Kidney epithelial cell (primary cell): ENCODE measurements at regions not wholly inside any gene's neighbourhood (a gene's known extent, or its start where the extent isn't known, plus 50 kb on each side); places are given as distances from the start of the nearest gene placed in this dataset.
"Not testable (repeated sequence)": the region's sequence is repeated elsewhere in the genome, so short reads cannot be mapped to it uniquely, and the experiment has no call there.

Experiments used
- DNase-seq: peaks from one replicate; pipeline ENCODE4 v3.0.0-alpha.2; 2010; ENCODE audit warnings: low read depth
- H3K27me3 ChIP-seq: 2 replicates; pipeline ENCODE4 v1.6.0; 2011; ENCODE audit warnings: low read length; ENCODE audit not compliant: control insufficient read depth, insufficient read depth
- H3K36me3 ChIP-seq: 2 replicates; pipeline ENCODE4 v1.5.1; 2011; ENCODE audit warnings: low read length; ENCODE audit not compliant: control insufficient read depth, insufficient read depth
- H3K4me3 ChIP-seq: 2 replicates; pipeline ENCODE4 v1.5.1; 2011; ENCODE audit warnings: low read depth, mild to moderate bottlenecking, control low read depth, low read length
- CTCF ChIP-seq: IDR thresholded peaks from 2 replicates; pipeline ENCODE4 v1.5.1; 2011; ENCODE audit warnings: mild to moderate bottlenecking, moderate library complexity, low read length, control low read depth, inconsistent platforms; ENCODE audit not compliant: insufficient read depth, poor library complexity, severe bottlenecking

- Histone ChIP-seq H3K27me3 (no peaks in the 10 kb centered on the region), H3K36me3 (no peaks in the 10 kb centered on the region), H3K4me3 (no peak overlapping the region)
- DNase-seq = no peak
- TF ChIP-seq CTCF = no peak
These were observed 222.0 kb downstream of the PYDC2 start for GRCh38 chr3:191682961-191683360.

- Histone ChIP-seq H3K27me3 (no peaks in the 10 kb centered on the region), H3K4me3 (no peak overlapping the region), H3K36me3 (no peaks in the 10 kb centered on the region)
- no peak for TF ChIP-seq CTCF
- DNase-seq = no peak
These were observed 225.7 kb downstream of the PYDC2 start for GRCh38 chr3:191686626-191687025.

- no peaks in the 10 kb centered on the region for H3K36me3 ChIP-seq
- DNase-seq = no peak
- no peaks in the 10 kb centered on the region for H3K27me3 ChIP-seq
- H3K4me3 ChIP-seq = no peak overlapping the region
- TF ChIP-seq CTCF = no peak
These were observed 227.9 kb downstream of the PYDC2 start for GRCh38 chr3:191688756-191689433.

- not testable (repeated sequence) for H3K27me3 ChIP-seq
These were observed 230.2 kb downstream of the PYDC2 start for GRCh38 chr3:191691184-191691583.

GRCh38 chr3:191695131-191695814 is 234.3 kb downstream of the PYDC2 start:
- H3K4me3 ChIP-seq = no peak overlapping the region
- no peak for DNase-seq
- no peaks in the 10 kb centered on the region for H3K27me3 ChIP-seq
- no peaks in the 10 kb centered on the region for H3K36me3 ChIP-seq
- TF ChIP-seq CTCF = no peak

More at GRCh38 chr3:191691184-191691583, 230.2 kb downstream of the PYDC2 start:
- not testable (repeated sequence) for H3K36me3 ChIP-seq, H3K4me3 ChIP-seq, DNase-seq

- no peak overlapping the region for H3K4me3 ChIP-seq
- TF ChIP-seq CTCF = no peak
- no peaks in the 10 kb centered on the region for H3K36me3 ChIP-seq
- H3K27me3 ChIP-seq = no peaks in the 10 kb centered on the region
- no peak for DNase-seq
These were observed 234.8 kb downstream of the PYDC2 start for GRCh38 chr3:191695815-191696153.
